Liver (tissue), 7 donors: ENCODE measurements at regions not wholly inside any gene's neighbourhood (a gene's known extent, or its start where the extent isn't known, plus 50 kb on each side); places are given as distances from the start of the nearest gene placed in this dataset.
A peak's percentile ranks its signal among the peaks of the same experiment; 100 is the strongest.
"Not testable (repeated sequence)": the region's sequence is repeated elsewhere in the genome, so short reads cannot be mapped to it uniquely, and the experiment has no call there.

Experiments
- DNase-seq: peaks from one replicate; pipeline ENCODE4 v3.0.0-alpha.2; 2017; ENCODE audit warnings: low spot score
- H3K27ac ChIP-seq, 2 donors: one replicate each; pipeline ENCODE4 v1.7.0; 2013; ENCODE audit warnings: inconsistent platforms in 2 of 2, low read length in 2 of 2, control low read depth in 1 of 2, low read depth in 1 of 2, mild to moderate bottlenecking in 1 of 2
- H3K27me3 ChIP-seq, 4 donors: one replicate each; pipeline versions ENCODE4 v1.6.1 to v1.7.0; 2013; ENCODE audit warnings: low read length in 3 of 4, inconsistent platforms in 1 of 4, mild to moderate bottlenecking in 1 of 4, moderate library complexity in 1 of 4; ENCODE audit not compliant: control insufficient read depth in 4 of 4, insufficient read depth in 4 of 4
- H3K36me3 ChIP-seq, 4 donors: one replicate each; pipeline versions ENCODE4 v1.6.1 to v1.7.0; 2013; ENCODE audit warnings: low read length in 3 of 4, mild to moderate bottlenecking in 3 of 4, low read depth in 1 of 4, moderate library complexity in 1 of 4; ENCODE audit not compliant: control insufficient read depth in 4 of 4, insufficient read depth in 3 of 4
- H3K4me1 ChIP-seq, 4 donors: one replicate each; pipeline versions ENCODE4 v1.6.1 to v1.7.0; 2013; ENCODE audit warnings: low read length in 3 of 4, mild to moderate bottlenecking in 3 of 4, moderate library complexity in 1 of 4; ENCODE audit not compliant: control insufficient read depth in 4 of 4, insufficient read depth in 4 of 4
- H3K4me3 ChIP-seq, 3 donors: one replicate each; pipeline versions ENCODE4 v1.6.1 to v1.7.0; 2013; ENCODE audit warnings: low read length in 3 of 3, control low read depth in 1 of 3, low read depth in 1 of 3, mild to moderate bottlenecking in 1 of 3
- H3K9ac ChIP-seq, 2 donors: one replicate each; pipeline ENCODE4 v1.7.0; 2013; ENCODE audit warnings: low read length in 2 of 2, mild to moderate bottlenecking in 2 of 2, moderate library complexity in 2 of 2, control low read depth in 1 of 2, low read depth in 1 of 2
- H3K9me3 ChIP-seq, 4 donors: one replicate each; pipeline versions ENCODE4 v1.6.1 to v1.7.0; 2013; ENCODE audit warnings: low read length in 3 of 4; ENCODE audit not compliant: control insufficient read depth in 4 of 4
- EGR1 ChIP-seq, 2 donors: IDR thresholded peaks; 2 replicates each; pipeline ENCODE4 v1.6.1; 2016 to 2018; ENCODE audit warnings: antibody characterized with exemption in 2 of 2, low read depth in 2 of 2
- FOXA2 ChIP-seq: IDR thresholded peaks from 2 replicates; pipeline ENCODE4 v1.6.1; 2016; ENCODE audit warnings: antibody characterized with exemption
- HNF4A ChIP-seq, 2 donors: conservative IDR thresholded peaks; 2 replicates each; pipeline ENCODE4 v1.6.1; 2016; ENCODE audit warnings: antibody characterized with exemption in 2 of 2, mild to moderate bottlenecking in 2 of 2
- JUND ChIP-seq, 2 donors: IDR thresholded peaks; 2 replicates each; pipeline ENCODE4 v1.6.1; 2016; ENCODE audit warnings: antibody characterized with exemption in 2 of 2
- RAD21 ChIP-seq, 2 donors: IDR thresholded peaks; 2 replicates each; pipeline ENCODE4 v1.6.1; 2016; ENCODE audit warnings: antibody characterized with exemption in 2 of 2, mild to moderate bottlenecking in 2 of 2
- YY1 ChIP-seq: IDR thresholded peaks from 2 replicates; pipeline ENCODE4 v1.6.1; 2016; ENCODE audit warnings: antibody characterized with exemption, mild to moderate bottlenecking
- WGBS: extraction: QIAGEN DNeasy Blood & Tissue Kit; methylation state at CpG from one replicate; pipeline ENCODE4 v1.1.7; 2013; 5-methylcytosine and 5-hydroxymethylcytosine counted together
- TF ChIP-seq, protein P1 (sequence below): IDR thresholded peaks from 2 replicates; pipeline ENCODE4 v1.6.1; 2016; ENCODE audit warnings: antibody characterized with exemption, mild to moderate bottlenecking
- TF ChIP-seq, protein P2 (sequence below): IDR thresholded peaks from 2 replicates; pipeline ENCODE4 v1.6.1; 2016; ENCODE audit warnings: antibody characterized with exemption
- TF ChIP-seq, protein P3 (sequence below): IDR thresholded peaks from 2 replicates; pipeline ENCODE4 v1.6.1; 2016; ENCODE audit warnings: antibody characterized with exemption
- TF ChIP-seq, protein P4 (sequence below): IDR thresholded peaks from 2 replicates; pipeline ENCODE4 v1.6.1; 2016; ENCODE audit warnings: antibody characterized with exemption
- donor health status: healthy.
- donor health status: healthy.
- donor health status: healthy.
- donor health status: healthy.

DNA sequence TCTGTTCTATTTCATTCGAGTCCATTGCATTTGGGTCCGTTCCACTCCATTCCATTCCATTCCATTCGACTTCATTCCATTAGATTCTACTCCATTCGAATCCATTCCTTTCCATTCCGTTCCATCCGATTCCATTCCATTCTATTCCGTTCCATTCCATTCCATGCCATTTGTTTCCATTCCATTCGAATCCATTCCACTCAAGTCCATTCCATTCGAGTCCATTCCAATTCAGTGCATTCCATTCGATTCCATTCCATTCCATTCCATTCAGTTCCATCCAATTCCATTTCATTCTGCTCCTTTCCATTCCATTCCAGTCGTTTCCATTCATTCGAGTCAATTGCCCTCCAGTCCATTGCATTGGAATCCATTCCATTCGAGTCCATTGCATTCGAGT is 2603.7 kb upstream of the TPTE start:
- Histone ChIP-seq H3K4me1 (no peaks in the 10 kb centered on the region), H3K36me3 (no peaks in the 10 kb centered on the region)

DNA sequence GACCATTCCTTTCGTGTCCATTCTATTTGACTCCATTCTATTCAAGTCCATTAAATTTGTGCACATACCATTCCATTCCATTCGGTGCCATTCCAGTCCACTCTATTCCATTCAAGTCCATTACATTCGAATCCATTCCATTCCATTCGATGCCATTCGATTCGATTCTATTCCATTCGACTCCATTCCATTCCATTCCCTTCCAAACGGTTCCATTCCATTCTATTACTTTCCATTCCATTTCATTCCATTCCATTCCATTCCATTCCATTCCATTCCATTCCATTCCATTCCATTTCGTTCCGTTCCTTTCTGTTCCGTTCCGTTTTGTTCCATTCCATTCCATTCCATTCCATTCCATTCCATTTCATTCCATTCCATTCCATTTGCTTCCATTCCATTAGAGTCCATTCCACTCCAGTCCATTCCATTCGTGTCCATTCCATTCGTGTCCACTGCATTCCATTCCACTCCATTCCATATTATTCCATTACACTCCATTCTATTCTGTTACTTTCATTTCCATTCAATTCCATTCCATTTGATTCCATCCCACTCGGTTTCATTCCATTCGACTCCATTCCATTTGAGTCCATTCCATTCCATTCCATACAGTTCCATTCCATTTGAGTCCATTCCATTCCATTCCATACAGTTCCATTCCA is 2595.3 kb upstream of the TPTE start:
- H3K9me3 ChIP-seq, result peaks cover 30 to 94% (median 52%) of the 10 kb centered on the region in 4 donors
- not testable (repeated sequence) for H3K4me1 ChIP-seq, H3K27ac ChIP-seq, H3K9ac ChIP-seq, H3K27me3 ChIP-seq, H3K36me3 ChIP-seq, DNase-seq
- WGBS, result 67% methylated on average over 16 of the region's 16 CpGs
- peak overlapping the region in 1 of 3 donors; percentile 1 for H3K4me3 ChIP-seq

More for the DNA sequence above, 2603.7 kb upstream of the TPTE start:
- WGBS, result 59% methylated on average over 14 of the region's 14 CpGs
- Histone ChIP-seq H3K9ac (no peak overlapping the region), H3K9me3 (peaks cover 0 to 57% (median 36%) of the 10 kb centered on the region in 4 donors), H3K4me3 (peak overlapping the region in 1 of 3 donors; percentile 2), H3K27ac (no peak overlapping the region), H3K27me3 (no peaks in the 10 kb centered on the region)
- TF ChIP-seq FOXA2 (no peak), YY1 (no peak), HNF4A (conservative IDR thresholded peaks at IDR 0.05) (no peak), JUND (IDR thresholded peaks at IDR 0.05) (no peak), RAD21 (IDR thresholded peaks at IDR 0.05) (no peak), EGR1 (IDR thresholded peaks at IDR 0.05; ENCODE audit: low read depth in 2 of 2) (no peak)
- TF ChIP-seq, protein P1, sequence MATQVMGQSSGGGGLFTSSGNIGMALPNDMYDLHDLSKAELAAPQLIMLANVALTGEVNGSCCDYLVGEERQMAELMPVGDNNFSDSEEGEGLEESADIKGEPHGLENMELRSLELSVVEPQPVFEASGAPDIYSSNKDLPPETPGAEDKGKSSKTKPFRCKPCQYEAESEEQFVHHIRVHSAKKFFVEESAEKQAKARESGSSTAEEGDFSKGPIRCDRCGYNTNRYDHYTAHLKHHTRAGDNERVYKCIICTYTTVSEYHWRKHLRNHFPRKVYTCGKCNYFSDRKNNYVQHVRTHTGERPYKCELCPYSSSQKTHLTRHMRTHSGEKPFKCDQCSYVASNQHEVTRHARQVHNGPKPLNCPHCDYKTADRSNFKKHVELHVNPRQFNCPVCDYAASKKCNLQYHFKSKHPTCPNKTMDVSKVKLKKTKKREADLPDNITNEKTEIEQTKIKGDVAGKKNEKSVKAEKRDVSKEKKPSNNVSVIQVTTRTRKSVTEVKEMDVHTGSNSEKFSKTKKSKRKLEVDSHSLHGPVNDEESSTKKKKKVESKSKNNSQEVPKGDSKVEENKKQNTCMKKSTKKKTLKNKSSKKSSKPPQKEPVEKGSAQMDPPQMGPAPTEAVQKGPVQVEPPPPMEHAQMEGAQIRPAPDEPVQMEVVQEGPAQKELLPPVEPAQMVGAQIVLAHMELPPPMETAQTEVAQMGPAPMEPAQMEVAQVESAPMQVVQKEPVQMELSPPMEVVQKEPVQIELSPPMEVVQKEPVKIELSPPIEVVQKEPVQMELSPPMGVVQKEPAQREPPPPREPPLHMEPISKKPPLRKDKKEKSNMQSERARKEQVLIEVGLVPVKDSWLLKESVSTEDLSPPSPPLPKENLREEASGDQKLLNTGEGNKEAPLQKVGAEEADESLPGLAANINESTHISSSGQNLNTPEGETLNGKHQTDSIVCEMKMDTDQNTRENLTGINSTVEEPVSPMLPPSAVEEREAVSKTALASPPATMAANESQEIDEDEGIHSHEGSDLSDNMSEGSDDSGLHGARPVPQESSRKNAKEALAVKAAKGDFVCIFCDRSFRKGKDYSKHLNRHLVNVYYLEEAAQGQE, result no peak
- TF ChIP-seq, protein P2, sequence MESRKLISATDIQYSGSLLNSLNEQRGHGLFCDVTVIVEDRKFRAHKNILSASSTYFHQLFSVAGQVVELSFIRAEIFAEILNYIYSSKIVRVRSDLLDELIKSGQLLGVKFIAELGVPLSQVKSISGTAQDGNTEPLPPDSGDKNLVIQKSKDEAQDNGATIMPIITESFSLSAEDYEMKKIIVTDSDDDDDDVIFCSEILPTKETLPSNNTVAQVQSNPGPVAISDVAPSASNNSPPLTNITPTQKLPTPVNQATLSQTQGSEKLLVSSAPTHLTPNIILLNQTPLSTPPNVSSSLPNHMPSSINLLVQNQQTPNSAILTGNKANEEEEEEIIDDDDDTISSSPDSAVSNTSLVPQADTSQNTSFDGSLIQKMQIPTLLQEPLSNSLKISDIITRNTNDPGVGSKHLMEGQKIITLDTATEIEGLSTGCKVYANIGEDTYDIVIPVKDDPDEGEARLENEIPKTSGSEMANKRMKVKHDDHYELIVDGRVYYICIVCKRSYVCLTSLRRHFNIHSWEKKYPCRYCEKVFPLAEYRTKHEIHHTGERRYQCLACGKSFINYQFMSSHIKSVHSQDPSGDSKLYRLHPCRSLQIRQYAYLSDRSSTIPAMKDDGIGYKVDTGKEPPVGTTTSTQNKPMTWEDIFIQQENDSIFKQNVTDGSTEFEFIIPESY, result no peak
- TF ChIP-seq, protein P3, sequence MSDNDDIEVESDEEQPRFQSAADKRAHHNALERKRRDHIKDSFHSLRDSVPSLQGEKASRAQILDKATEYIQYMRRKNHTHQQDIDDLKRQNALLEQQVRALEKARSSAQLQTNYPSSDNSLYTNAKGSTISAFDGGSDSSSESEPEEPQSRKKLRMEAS, result no peak
- TF ChIP-seq, protein P4, sequence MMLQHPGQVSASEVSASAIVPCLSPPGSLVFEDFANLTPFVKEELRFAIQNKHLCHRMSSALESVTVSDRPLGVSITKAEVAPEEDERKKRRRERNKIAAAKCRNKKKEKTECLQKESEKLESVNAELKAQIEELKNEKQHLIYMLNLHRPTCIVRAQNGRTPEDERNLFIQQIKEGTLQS, result no peak
- no peak for DNase-seq

DNA sequence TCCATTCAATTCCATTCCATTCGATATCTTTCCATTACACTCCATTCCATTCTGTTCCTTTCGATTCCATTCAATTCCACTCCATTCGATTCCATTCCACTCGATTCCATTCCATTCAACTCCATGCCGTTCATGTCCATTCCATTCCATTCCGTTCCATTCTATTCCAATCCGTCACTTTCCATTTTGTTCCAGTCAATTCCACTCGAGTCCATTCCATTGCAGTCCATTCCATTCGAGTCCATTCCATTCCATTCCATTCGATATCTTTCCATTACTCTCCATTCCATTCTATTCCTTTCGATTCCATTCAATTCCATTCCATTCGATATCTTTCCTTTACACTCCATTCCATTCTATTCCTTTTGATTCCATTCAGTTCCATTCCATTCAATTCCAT is 2592.9 kb upstream of the TPTE start:
- 66% methylated on average over 12 of the region's 12 CpGs for WGBS
- H3K27ac ChIP-seq, DNase-seq, H3K4me1 ChIP-seq, H3K36me3 ChIP-seq, H3K27me3 ChIP-seq, H3K9ac ChIP-seq: not testable (repeated sequence)
- Histone ChIP-seq H3K4me3 (peak overlapping the region in 1 of 3 donors; percentile 31), H3K9me3 (peaks cover 47 to 92% (median 50%) of the 10 kb centered on the region in 4 donors)

DNA sequence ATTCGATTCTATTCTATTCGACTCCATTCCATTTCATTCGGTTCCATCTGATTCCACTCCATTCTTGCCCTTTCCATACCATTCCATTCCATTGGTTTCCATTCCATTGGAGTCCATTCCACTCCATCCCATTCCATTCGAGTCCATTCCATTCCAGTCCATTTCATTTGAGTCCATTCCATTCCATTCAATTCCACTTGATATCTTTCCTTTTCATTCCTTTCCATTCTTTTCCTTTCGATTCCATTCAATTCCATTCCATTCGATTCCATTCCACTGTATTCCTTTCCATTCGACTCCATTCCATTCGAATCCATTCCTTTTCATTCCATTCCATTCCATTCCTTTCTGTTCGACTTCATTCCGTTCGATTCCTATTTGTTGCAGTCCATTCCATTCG is 2591.8 kb upstream of the TPTE start:
- not testable (repeated sequence) for H3K27me3 ChIP-seq, H3K9ac ChIP-seq, H3K27ac ChIP-seq, H3K4me3 ChIP-seq, H3K36me3 ChIP-seq, H3K4me1 ChIP-seq, DNase-seq
- 68% methylated on average over 12 of the region's 12 CpGs for WGBS
- peaks cover 43 to 92% (median 52%) of the 10 kb centered on the region in 4 donors for H3K9me3 ChIP-seq

DNA sequence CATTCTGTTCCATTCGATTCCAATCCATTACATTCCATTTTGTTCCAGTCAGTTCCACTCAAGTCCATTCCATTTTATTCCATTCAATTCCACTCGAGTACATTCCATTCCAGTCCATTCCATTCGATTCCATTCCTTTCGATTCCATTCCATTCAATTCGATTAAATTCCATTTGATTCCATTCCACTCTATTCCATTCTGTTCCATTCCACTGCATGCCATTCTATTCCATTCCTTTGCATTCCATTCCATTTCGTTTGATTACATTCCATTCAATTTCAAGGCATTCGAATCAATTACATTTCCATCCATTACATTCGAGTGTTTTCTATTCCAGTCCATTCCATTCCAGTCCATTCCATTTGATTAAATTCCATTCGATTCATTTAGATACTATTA is 2590.9 kb upstream of the TPTE start:
- H3K27ac ChIP-seq, H3K9ac ChIP-seq, DNase-seq, H3K36me3 ChIP-seq, H3K27me3 ChIP-seq, H3K4me1 ChIP-seq: not testable (repeated sequence)
- H3K9me3 ChIP-seq, result peaks cover 41 to 91% (median 57%) of the 10 kb centered on the region in 4 donors
- 57% methylated on average over 9 of the region's 9 CpGs for WGBS
- peak overlapping the region in 1 of 3 donors; percentile 2 for H3K4me3 ChIP-seq
